ENCODE measurements at regions not wholly inside any gene's neighbourhood (a gene's known extent, or its start where the extent isn't known, plus 50 kb on each side); places are given as distances from the start of the nearest gene placed in this dataset.

DNA sequence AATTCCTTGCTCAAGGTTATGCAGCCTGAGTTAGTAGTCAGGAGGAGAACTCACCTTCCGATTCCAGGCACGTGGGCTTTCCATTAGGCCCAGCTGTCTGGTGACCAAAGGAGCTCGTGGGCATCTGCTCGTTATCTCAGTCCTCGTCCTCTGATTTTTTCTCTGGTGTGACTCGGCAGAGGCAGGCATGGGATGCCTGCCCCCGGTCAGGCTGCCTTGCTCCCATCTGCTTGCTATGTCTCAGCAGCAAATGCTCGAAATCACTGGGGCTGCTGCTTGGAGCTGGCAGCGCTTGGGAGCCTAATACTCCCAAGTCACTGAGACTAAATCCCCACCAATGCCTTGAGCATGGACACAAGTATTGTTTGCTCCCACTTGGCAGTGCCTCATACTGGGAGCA is 84.5 kb upstream of the NMNAT3 start:
- 2% methylated on average over 9 of the region's 9 CpGs for whole genome bisulfite sequencing (ENCODE audit: insufficient coverage, low coverage, missing lambda C conversion rate)
- TF ChIP-seq, protein P1, sequence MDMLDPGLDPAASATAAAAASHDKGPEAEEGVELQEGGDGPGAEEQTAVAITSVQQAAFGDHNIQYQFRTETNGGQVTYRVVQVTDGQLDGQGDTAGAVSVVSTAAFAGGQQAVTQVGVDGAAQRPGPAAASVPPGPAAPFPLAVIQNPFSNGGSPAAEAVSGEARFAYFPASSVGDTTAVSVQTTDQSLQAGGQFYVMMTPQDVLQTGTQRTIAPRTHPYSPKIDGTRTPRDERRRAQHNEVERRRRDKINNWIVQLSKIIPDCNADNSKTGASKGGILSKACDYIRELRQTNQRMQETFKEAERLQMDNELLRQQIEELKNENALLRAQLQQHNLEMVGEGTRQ (CRISPR knock-in tag; IDR thresholded peaks at IDR 0.05), result no peak
- TF ChIP-seq NFIC (IDR thresholded peaks at IDR 0.05), result no peak
- TF ChIP-seq, protein P2, sequence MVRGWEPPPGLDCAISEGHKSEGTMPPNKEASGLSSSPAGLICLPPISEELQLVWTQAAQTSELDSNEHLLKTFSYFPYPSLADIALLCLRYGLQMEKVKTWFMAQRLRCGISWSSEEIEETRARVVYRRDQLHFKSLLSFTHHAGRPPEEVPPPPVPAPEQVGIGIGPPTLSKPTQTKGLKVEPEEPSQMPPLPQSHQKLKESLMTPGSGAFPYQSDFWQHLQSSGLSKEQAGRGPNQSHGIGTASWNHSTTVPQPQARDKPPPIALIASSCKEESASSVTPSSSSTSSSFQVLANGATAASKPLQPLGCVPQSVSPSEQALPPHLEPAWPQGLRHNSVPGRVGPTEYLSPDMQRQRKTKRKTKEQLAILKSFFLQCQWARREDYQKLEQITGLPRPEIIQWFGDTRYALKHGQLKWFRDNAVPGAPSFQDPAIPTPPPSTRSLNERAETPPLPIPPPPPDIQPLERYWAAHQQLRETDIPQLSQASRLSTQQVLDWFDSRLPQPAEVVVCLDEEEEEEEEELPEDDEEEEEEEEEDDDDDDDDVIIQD (CRISPR knock-in tag; IDR thresholded peaks at IDR 0.05), result no peak
- TF ChIP-seq, protein P3, sequence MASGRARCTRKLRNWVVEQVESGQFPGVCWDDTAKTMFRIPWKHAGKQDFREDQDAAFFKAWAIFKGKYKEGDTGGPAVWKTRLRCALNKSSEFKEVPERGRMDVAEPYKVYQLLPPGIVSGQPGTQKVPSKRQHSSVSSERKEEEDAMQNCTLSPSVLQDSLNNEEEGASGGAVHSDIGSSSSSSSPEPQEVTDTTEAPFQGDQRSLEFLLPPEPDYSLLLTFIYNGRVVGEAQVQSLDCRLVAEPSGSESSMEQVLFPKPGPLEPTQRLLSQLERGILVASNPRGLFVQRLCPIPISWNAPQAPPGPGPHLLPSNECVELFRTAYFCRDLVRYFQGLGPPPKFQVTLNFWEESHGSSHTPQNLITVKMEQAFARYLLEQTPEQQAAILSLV (tag; IDR thresholded peaks at IDR 0.05), result no peak
- TF ChIP-seq NCOA6 (IDR thresholded peaks at IDR 0.05), result no peak
- no peak for TF ChIP-seq KLF6 (CRISPR knock-in tag; IDR thresholded peaks at IDR 0.05; ENCODE audit: borderline replicate concordance)
- TF ChIP-seq ZNF57 (CRISPR knock-in tag; IDR thresholded peaks at IDR 0.05), result no peak
- no peak for TF ChIP-seq ZC3H11A (IDR thresholded peaks at IDR 0.05; ENCODE audit: low read depth, low read length)
- TF ChIP-seq, protein P4, sequence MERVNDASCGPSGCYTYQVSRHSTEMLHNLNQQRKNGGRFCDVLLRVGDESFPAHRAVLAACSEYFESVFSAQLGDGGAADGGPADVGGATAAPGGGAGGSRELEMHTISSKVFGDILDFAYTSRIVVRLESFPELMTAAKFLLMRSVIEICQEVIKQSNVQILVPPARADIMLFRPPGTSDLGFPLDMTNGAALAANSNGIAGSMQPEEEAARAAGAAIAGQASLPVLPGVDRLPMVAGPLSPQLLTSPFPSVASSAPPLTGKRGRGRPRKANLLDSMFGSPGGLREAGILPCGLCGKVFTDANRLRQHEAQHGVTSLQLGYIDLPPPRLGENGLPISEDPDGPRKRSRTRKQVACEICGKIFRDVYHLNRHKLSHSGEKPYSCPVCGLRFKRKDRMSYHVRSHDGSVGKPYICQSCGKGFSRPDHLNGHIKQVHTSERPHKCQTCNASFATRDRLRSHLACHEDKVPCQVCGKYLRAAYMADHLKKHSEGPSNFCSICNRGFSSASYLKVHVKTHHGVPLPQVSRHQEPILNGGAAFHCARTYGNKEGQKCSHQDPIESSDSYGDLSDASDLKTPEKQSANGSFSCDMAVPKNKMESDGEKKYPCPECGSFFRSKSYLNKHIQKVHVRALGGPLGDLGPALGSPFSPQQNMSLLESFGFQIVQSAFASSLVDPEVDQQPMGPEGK (CRISPR knock-in tag; IDR thresholded peaks at IDR 0.05; ENCODE audit: borderline replicate concordance), result no peak
- TF ChIP-seq XRCC4 (IDR thresholded peaks at IDR 0.05; ENCODE audit: extremely low read depth, insufficient read depth, insufficient read length), result no peak
- no peaks in the 10 kb centered on the region for H3K9me3 ChIP-seq (replicated peaks; ENCODE audit: control insufficient read depth, insufficient read depth, low read depth, low read length)
- no peaks in the 10 kb centered on the region for H3K79me2 ChIP-seq (ENCODE audit: control insufficient read depth, insufficient read depth, low read length)
- H3K9me1 ChIP-seq (ENCODE audit: control insufficient read depth, insufficient read depth, low read length), result no peaks in the 10 kb centered on the region
- no peaks in the 10 kb centered on the region for H3K36me3 ChIP-seq (ENCODE audit: control insufficient read depth, insufficient read depth, low read length)
- H2AFZ ChIP-seq (ENCODE audit: low read depth, low read length), result no peak overlapping the region
- CTCF ChIA-PET (ENCODE audit: low intra/inter-chr PET ratio), result no interaction called here
- no peak for FAIRE-seq
- H3K4me3 ChIP-seq, result no peak overlapping the region
- in situ Hi-C loops (cut with MboI), result no loop called here
- no peak overlapping the region for H3K9ac ChIP-seq (ENCODE audit: insufficient read depth in 1 of 2, low read depth in 2 of 2, low read length in 2 of 2)
- no peaks in the 10 kb centered on the region for H4K20me1 ChIP-seq (replicated peaks; ENCODE audit: control insufficient read depth, insufficient read depth, low read length)
- POLR2A ChIA-PET, result no interaction called here
- no peaks in the 10 kb centered on the region for H3K4me1 ChIP-seq (replicated peaks in 1 of 2; ENCODE audit: control insufficient read depth in 2 of 2, insufficient read depth in 2 of 2, low read length in 2 of 2)
- intact Hi-C loops (cut with micrococcal nuclease), result no loop called here
- DNase-seq (ENCODE audit: extremely low read depth in 1 of 4, low spot score in 3 of 4), result no peak
- ATAC-seq, result no peak
- BruUV-seq (replicated peaks), result no TSS peak
- peaks cover 0 to 11% of the 10 kb centered on the region in 2 experiments; a peak in 2 of 5 replicates for H3K27me3 ChIP-seq (ENCODE audit: control insufficient read depth in 2 of 2, insufficient read depth in 2 of 2, low read length in 2 of 2)
- no peak overlapping the region for H3K27ac ChIP-seq (ENCODE audit: extremely low read depth, low read depth, low read length)
- H3K4me2 ChIP-seq (ENCODE audit: insufficient read depth, low read length), result no peak overlapping the region
